ENCODE measurements at regions not wholly inside any gene's neighbourhood (a gene's known extent, or its start where the extent isn't known, plus 50 kb on each side); places are given as distances from the start of the nearest gene placed in this dataset.

GRCh38 chr3:4091786-4092185 is 211.4 kb upstream of the SETMAR start:
- Histone ChIP-seq H3K4me1 (ENCODE audit: insufficient read depth, low read length) (no peaks in the 10 kb centered on the region), H2AFZ (ENCODE audit: low read length) (no peak overlapping the region), H3K9me3 (ENCODE audit: low read depth, low read length) (no peaks in the 10 kb centered on the region), H3K4me3 (ENCODE audit: insufficient read depth, low read length) (no peak overlapping the region), H3K79me2 (ENCODE audit: insufficient read depth, low read length) (no peaks in the 10 kb centered on the region), H4K20me1 (ENCODE audit: insufficient read depth, low read length) (no peaks in the 10 kb centered on the region), H3K27me3 (ENCODE audit: insufficient read depth, low read length) (no peaks in the 10 kb centered on the region), H3K36me3 (ENCODE audit: insufficient read depth, low read length) (no peaks in the 10 kb centered on the region), H3K4me2 (ENCODE audit: insufficient read depth, low read length) (no peak overlapping the region), H3K27ac (ENCODE audit: low read depth, low read length) (no peak overlapping the region)
- TF ChIP-seq CTCF (IDR thresholded peaks at IDR 0.05; ENCODE audit: extremely low read depth, low read depth, low read length) = no peak
- DNase-seq (ENCODE audit: insufficient read length, low spot score, missing footprints) = no peak

GRCh38 chr3:4097801-4098200 is 205.4 kb upstream of the SETMAR start:
- no peaks in the 10 kb centered on the region for H3K4me1 ChIP-seq (ENCODE audit: insufficient read depth, low read length)
- no peak for DNase-seq (ENCODE audit: insufficient read length, low spot score, missing footprints)
- H2AFZ ChIP-seq (ENCODE audit: low read length) = no peak overlapping the region
- H4K20me1 ChIP-seq (ENCODE audit: insufficient read depth, low read length) = no peaks in the 10 kb centered on the region
- no peak overlapping the region for H3K4me3 ChIP-seq (ENCODE audit: insufficient read depth, low read length)
- no peaks in the 10 kb centered on the region for H3K36me3 ChIP-seq (ENCODE audit: insufficient read depth, low read length)
- no peak for TF ChIP-seq CTCF (IDR thresholded peaks at IDR 0.05; ENCODE audit: extremely low read depth, low read depth, low read length)
- H3K4me2 ChIP-seq (ENCODE audit: insufficient read depth, low read length) = no peak overlapping the region
- H3K27ac ChIP-seq (ENCODE audit: low read depth, low read length) = no peak overlapping the region
- H3K79me2 ChIP-seq (ENCODE audit: insufficient read depth, low read length) = no peaks in the 10 kb centered on the region
- no peaks in the 10 kb centered on the region for H3K27me3 ChIP-seq (ENCODE audit: insufficient read depth, low read length)
- no peaks in the 10 kb centered on the region for H3K9me3 ChIP-seq (ENCODE audit: low read depth, low read length)

GRCh38 chr3:4099607-4100006 is 203.6 kb upstream of the SETMAR start:
- Histone ChIP-seq H3K27me3 (ENCODE audit: insufficient read depth, low read length) (no peaks in the 10 kb centered on the region), H3K79me2 (ENCODE audit: insufficient read depth, low read length) (no peaks in the 10 kb centered on the region), H3K4me1 (ENCODE audit: insufficient read depth, low read length) (no peaks in the 10 kb centered on the region), H2AFZ (ENCODE audit: low read length) (no peak overlapping the region), H3K4me3 (ENCODE audit: insufficient read depth, low read length) (no peak overlapping the region), H4K20me1 (ENCODE audit: insufficient read depth, low read length) (no peaks in the 10 kb centered on the region), H3K27ac (ENCODE audit: low read depth, low read length) (no peak overlapping the region), H3K4me2 (ENCODE audit: insufficient read depth, low read length) (no peak overlapping the region), H3K36me3 (ENCODE audit: insufficient read depth, low read length) (no peaks in the 10 kb centered on the region), H3K9me3 (ENCODE audit: low read depth, low read length) (no peaks in the 10 kb centered on the region)
- TF ChIP-seq CTCF (IDR thresholded peaks at IDR 0.05; ENCODE audit: extremely low read depth, low read depth, low read length) = no peak
- no peak for DNase-seq (ENCODE audit: insufficient read length, low spot score, missing footprints)

GRCh38 chr3:4107430-4107829 is 195.7 kb upstream of the SETMAR start:
- TF ChIP-seq CTCF (IDR thresholded peaks at IDR 0.05; ENCODE audit: extremely low read depth, low read depth, low read length) = no peak
- no peak overlapping the region for H3K4me2 ChIP-seq (ENCODE audit: insufficient read depth, low read length)
- no peaks in the 10 kb centered on the region for H3K36me3 ChIP-seq (ENCODE audit: insufficient read depth, low read length)
- H2AFZ ChIP-seq (ENCODE audit: low read length) = no peak overlapping the region
- H3K9me3 ChIP-seq (ENCODE audit: low read depth, low read length) = no peaks in the 10 kb centered on the region
- no peaks in the 10 kb centered on the region for H4K20me1 ChIP-seq (ENCODE audit: insufficient read depth, low read length)
- H3K79me2 ChIP-seq (ENCODE audit: insufficient read depth, low read length) = no peaks in the 10 kb centered on the region
- no peaks in the 10 kb centered on the region for H3K4me1 ChIP-seq (ENCODE audit: insufficient read depth, low read length)
- DNase-seq (ENCODE audit: insufficient read length, low spot score, missing footprints) = peak; percentile 11
- no peak overlapping the region for H3K4me3 ChIP-seq (ENCODE audit: insufficient read depth, low read length)
- H3K27me3 ChIP-seq (ENCODE audit: insufficient read depth, low read length) = no peaks in the 10 kb centered on the region
- H3K27ac ChIP-seq (ENCODE audit: low read depth, low read length) = no peak overlapping the region
